OCI-LY7 (cell line): ENCODE measurements at regions not wholly inside any gene's neighbourhood (a gene's known extent, or its start where the extent isn't known, plus 50 kb on each side); places are given as distances from the start of the nearest gene placed in this dataset.

Experiments used
- CTCF ChIP-seq: fragments of 200-600 bp; sonication (generic); conservative IDR thresholded peaks from 2 replicates; pipeline ENCODE4 v1.5.1; 2014; ENCODE audit warnings: mild to moderate bottlenecking, antibody characterized with exemption, low read length, moderate library complexity, mixed read lengths
- EZH2phosphoT487 ChIP-seq: fragments of 200-600 bp; sonication (generic); IDR thresholded peaks from 2 replicates; pipeline ENCODE4 v1.6.1; 2018; ENCODE audit warnings: low read depth, borderline replicate concordance, mild to moderate bottlenecking, mixed run types, antibody characterized with exemption, low read length, moderate library complexity, mixed read lengths

- no peak for TF ChIP-seq CTCF
- no peak for TF ChIP-seq EZH2phosphoT487
Observed at GRCh38 chr22:27501191-27501936, 300.2 kb downstream of the MN1 start.
